ENCODE measurements at regions not wholly inside any gene's neighbourhood (a gene's known extent, or its start where the extent isn't known, plus 50 kb on each side); places are given as distances from the start of the nearest gene placed in this dataset.
"Not testable (repeated sequence)": the region's sequence is repeated elsewhere in the genome, so short reads cannot be mapped to it uniquely, and the experiment has no call there.

GRCh38 chr5:116757326-116757725 is 182.7 kb upstream of the SEMA6A start:
- no peak for DNase-seq (ENCODE audit: low read depth, low spot score)

- DNase-seq (ENCODE audit: low read depth, low spot score), result no peak
Observed at GRCh38 chr5:116756531-116756930, 181.9 kb upstream of the SEMA6A start.

GRCh38 chr5:116754556-116754955 is 179.9 kb upstream of the SEMA6A start:
- DNase-seq (ENCODE audit: low read depth, low spot score), result no peak

- DNase-seq (ENCODE audit: low read depth, low spot score), result no peak
Observed at GRCh38 chr5:116751684-116752083, 177.1 kb upstream of the SEMA6A start.

- DNase-seq (ENCODE audit: low read depth, low spot score), result no peak
Observed at GRCh38 chr5:116750631-116751580, 176.3 kb upstream of the SEMA6A start.

- DNase-seq (ENCODE audit: low read depth, low spot score), result no peak
Observed at GRCh38 chr5:116747881-116748280, 173.3 kb upstream of the SEMA6A start.

- DNase-seq (ENCODE audit: low read depth, low spot score), result no peak
Observed at GRCh38 chr5:116746668-116747067, 172.0 kb upstream of the SEMA6A start.

GRCh38 chr5:116740771-116741170 is 166.1 kb upstream of the SEMA6A start:
- DNase-seq (ENCODE audit: low read depth, low spot score), result no peak

- no peak for DNase-seq (ENCODE audit: low read depth, low spot score)
Observed at GRCh38 chr5:116739571-116739970, 164.9 kb upstream of the SEMA6A start.

- DNase-seq (ENCODE audit: low read depth, low spot score), result no peak
Observed at GRCh38 chr5:116738615-116739261, 164.1 kb upstream of the SEMA6A start.

- no peak for DNase-seq (ENCODE audit: low read depth, low spot score)
Observed at GRCh38 chr5:116738239-116738614, 163.6 kb upstream of the SEMA6A start.

GRCh38 chr5:116736671-116737070 is 162.0 kb upstream of the SEMA6A start:
- DNase-seq (ENCODE audit: low read depth, low spot score), result no peak

- DNase-seq (ENCODE audit: low read depth, low spot score), result no peak
Observed at GRCh38 chr5:116733991-116734975, 159.7 kb upstream of the SEMA6A start.

GRCh38 chr5:116732591-116732990 is 158.0 kb upstream of the SEMA6A start:
- DNase-seq (ENCODE audit: low read depth, low spot score), result no peak

- no peak for DNase-seq (ENCODE audit: low read depth, low spot score)
Observed at GRCh38 chr5:116731432-116731831, 156.8 kb upstream of the SEMA6A start.

- DNase-seq (ENCODE audit: low read depth, low spot score), result no peak
Observed at GRCh38 chr5:116730706-116731105, 156.1 kb upstream of the SEMA6A start.

- no peak for DNase-seq (ENCODE audit: low read depth, low spot score)
Observed at GRCh38 chr5:116730185-116730584, 155.6 kb upstream of the SEMA6A start.

GRCh38 chr5:116727248-116727647 is 152.6 kb upstream of the SEMA6A start:
- no peak for DNase-seq (ENCODE audit: low read depth, low spot score)

GRCh38 chr5:116726180-116726579 is 151.6 kb upstream of the SEMA6A start:
- not testable (repeated sequence) for DNase-seq (ENCODE audit: low read depth, low spot score)

- DNase-seq (ENCODE audit: low read depth, low spot score), result no peak
Observed at GRCh38 chr5:116724971-116725370, 150.3 kb upstream of the SEMA6A start.

- DNase-seq (ENCODE audit: low read depth, low spot score), result no peak
Observed at GRCh38 chr5:116722651-116723050, 148.0 kb upstream of the SEMA6A start.

GRCh38 chr5:116719106-116719505 is 144.5 kb upstream of the SEMA6A start:
- DNase-seq (ENCODE audit: low read depth, low spot score), result no peak
